Head of caudate nucleus (tissue), 42 donors: ENCODE measurements at regions not wholly inside any gene's neighbourhood (a gene's known extent, or its start where the extent isn't known, plus 50 kb on each side); places are given as distances from the start of the nearest gene placed in this dataset.
"Not testable (repeated sequence)": the region's sequence is repeated elsewhere in the genome, so short reads cannot be mapped to it uniquely, and the experiment has no call there.

Experiments used
- DNase-seq, 42 donors: peaks; one replicate each; pipeline versions ENCODE4 v3.0.0 to v3.0.0-alpha.2; 2020 to 2021; ENCODE audit warnings: mixed read lengths in 7 of 42
- intact Hi-C: fragments of 100-400 bp; cut with DNase I; formaldehyde crosslinking; loops from one replicate; pipeline ENCODE4 v1.15.0; 2022

- DNase-seq: no peak
- intact Hi-C loops: no loop called here
Measured at GRCh38 chr3:137509354-137510045, 254.6 kb upstream of the SOX14 start.

GRCh38 chr3:137511655-137512054, 252.5 kb upstream of the SOX14 start:
- intact Hi-C loops: no loop called here
- no peak for DNase-seq

DNA sequence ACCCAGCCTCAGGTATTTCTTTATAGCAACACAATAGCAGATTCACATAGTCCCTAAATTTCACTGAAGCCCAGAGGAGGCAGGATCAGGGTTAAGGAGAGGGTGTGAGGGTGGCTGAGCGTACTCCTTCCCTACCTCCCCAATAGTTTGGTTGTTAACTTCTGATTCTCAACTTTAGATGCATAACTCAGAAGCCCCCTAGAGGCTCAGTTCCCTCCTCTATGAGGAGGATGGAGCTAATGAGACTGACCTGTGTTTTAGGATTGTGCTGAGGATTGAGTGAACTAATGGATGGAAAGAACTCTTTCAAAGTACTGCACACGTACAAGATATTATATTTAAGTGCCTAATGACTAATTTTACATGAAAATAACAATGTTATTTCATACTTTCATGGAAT, 249.3 kb upstream of the SOX14 start:
- no peak for DNase-seq
- intact Hi-C loops: no loop called here

DNA sequence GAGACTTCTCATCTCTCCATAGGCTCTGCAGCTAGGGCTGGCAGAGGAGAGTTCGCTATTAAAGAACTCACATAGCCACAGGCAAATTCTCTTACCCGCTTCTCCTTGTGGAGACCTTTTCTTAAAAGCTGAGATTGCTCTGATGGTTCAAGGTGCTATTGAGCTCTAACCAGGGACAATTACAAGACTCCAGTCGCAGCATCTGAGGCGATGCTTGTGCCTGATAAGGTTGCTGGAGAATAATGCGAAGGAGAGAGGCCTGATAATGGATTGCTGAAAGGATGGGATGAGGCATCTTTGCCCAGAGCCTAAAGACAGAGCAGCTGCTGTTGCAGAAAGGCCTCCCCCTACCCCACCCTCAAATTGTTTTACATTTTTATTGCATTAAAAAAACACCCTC, 244.5 kb upstream of the SOX14 start:
- intact Hi-C loops: no loop called here
- DNase-seq: no peak

GRCh38 chr3:137524751-137525150, 239.4 kb upstream of the SOX14 start:
- DNase-seq: no peak

DNA sequence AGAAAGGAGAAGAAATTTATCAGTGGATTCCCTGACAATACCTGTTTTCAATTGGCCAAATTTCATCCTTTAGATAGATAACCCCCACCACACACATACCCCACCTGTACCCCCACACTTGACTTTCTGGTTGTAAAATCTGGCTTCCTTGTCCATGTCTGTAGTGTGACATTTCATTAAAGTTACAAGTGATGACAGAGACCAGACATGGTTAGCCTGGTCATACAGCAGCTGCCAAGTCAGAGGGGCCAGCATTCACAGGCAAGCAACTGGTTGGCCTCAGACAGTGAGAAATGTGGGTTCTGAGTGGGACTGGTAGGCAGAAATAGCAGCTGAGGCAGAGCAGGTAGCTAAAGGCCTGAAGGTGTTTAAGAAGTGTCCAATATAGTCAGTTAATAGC, 238.6 kb upstream of the SOX14 start:
- no peak for DNase-seq
- intact Hi-C loops: no loop called here

More at GRCh38 chr3:137524751-137525150, 239.4 kb upstream of the SOX14 start:
- intact Hi-C loops: no loop called here

GRCh38 chr3:137542049-137542448, 222.1 kb upstream of the SOX14 start:
- no peak for DNase-seq
- intact Hi-C loops: no loop called here

DNA sequence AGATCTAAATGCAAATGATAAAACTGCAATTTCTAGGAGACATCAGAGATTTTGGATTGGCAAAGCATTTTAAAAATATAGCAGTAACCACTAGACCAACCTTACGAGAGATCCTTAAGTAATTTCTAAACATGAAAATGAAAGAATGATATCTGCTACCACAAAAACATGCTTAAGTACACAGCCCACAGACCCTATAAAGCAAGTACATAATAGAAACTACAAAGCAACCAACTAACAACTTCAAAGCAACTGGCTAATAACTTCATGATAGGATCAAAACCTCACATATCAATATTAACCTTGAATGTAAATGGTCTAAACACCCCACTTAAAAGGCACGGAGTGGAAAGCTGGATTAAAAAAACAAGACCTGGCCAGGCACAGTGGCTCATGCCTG, 209.9 kb upstream of the SOX14 start:
- DNase-seq: no peak
- intact Hi-C loops: no loop called here

- intact Hi-C loops: no loop called here
- DNase-seq: no peak
Measured at GRCh38 chr3:137568880-137569279, 195.2 kb upstream of the SOX14 start.

DNA sequence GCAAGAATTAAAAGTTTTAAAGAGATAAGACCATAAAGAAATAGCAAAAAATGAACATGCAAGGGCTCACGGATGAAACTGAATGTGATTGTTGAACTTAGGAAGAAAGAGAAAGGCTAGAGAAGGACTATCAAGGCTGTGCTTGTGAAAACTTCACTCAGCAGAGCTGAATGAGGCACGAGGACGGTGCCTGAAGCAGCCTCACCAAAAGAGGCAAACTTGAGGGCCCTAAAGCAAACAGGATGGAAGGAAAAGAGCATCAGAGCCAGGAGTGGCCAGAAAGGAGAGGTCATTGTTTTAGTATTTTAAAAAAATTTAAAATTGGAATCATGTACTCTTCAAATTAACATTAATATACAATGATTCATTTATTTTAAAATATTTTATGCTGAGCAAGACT, 191.2 kb upstream of the SOX14 start:
- intact Hi-C loops: no loop called here
- no peak for DNase-seq

DNA sequence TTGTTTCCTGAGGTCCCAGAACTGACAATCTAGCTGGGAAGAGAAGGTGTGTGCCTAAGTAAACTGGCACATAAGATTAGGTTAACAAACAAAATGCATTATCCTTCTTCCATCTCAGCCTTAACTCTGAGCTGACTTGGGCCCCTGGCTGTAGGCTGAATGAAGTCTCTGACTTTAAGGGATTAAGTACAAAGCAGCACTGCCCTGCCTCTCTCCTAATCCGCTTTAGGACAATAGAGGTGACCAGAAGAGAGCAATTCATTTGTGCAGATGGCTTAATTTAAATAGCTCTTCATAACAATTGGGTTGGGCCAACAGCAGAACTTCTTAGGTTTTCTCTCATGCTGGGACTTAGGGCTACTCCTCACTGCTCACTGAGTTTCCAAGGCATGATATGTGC, 181.6 kb upstream of the SOX14 start:
- intact Hi-C loops: no loop called here
- no peak for DNase-seq

- no peak for DNase-seq
Measured at GRCh38 chr3:137583256-137583655, 180.9 kb upstream of the SOX14 start.

DNA sequence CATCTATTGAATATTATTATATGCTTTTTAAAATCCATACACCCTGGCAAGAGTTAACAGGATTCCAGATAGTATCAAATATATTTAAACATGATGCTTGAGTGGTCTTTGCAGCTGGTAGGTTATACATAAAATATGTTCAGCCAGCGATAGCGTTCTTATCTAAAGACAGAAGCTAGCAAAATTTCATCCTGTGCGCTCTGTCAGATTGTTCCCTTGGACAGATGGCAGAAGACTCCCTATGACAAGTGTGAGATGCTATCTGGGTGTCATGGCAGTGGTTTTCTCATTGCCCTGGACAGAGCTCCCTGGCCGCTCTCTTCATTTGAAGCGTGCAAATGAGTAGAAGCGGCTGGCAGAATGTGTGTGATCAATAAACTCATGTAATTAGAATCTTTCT, 175.2 kb upstream of the SOX14 start:
- DNase-seq: no peak
- intact Hi-C loops: no loop called here

More at GRCh38 chr3:137583256-137583655, 180.9 kb upstream of the SOX14 start:
- intact Hi-C loops: no loop called here

DNA sequence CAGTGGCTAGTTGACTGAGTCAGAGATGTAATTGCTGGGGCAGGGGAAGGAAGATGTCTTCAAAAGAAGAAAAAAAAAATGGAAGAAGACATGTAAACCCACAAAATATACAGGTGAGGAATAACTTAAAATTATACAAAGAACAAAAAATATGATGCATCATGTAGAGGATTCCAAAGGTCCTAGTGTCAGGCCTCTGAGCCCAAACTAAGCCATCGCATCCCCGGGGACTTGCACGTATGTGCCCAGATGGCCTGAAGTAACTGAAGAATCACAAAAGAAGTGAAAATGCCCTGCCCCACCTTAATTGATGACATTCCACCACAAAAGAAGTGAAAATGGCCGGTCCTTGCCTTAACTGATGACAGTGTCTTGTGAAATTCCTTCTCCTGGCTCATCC, 168.7 kb upstream of the SOX14 start:
- intact Hi-C loops, DNase-seq: not testable (repeated sequence)

DNA sequence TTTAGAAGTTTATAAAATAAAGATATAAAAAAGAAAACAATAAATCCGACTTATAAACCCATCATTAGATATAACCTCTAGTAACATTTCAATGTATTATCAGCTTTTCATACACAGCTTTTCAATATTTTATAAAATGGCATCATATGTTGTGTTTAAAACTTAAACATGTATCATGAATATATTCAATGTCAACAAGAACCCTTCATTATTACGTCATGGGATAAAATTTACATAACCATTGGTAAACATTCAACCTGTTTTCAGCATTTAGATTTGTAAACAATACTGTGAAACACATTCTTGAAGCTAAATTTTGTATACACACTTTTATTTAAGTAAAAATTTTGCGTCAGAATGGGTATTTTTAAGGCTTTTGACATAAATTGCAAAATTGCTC, 153.4 kb upstream of the SOX14 start:
- no peak for DNase-seq
- intact Hi-C loops: no loop called here

GRCh38 chr3:137612291-137612690, 151.8 kb upstream of the SOX14 start:
- no peak for DNase-seq

GRCh38 chr3:137615659-137616418, 148.3 kb upstream of the SOX14 start:
- intact Hi-C loops: no loop called here

More at GRCh38 chr3:137612291-137612690, 151.8 kb upstream of the SOX14 start:
- intact Hi-C loops: no loop called here

DNA sequence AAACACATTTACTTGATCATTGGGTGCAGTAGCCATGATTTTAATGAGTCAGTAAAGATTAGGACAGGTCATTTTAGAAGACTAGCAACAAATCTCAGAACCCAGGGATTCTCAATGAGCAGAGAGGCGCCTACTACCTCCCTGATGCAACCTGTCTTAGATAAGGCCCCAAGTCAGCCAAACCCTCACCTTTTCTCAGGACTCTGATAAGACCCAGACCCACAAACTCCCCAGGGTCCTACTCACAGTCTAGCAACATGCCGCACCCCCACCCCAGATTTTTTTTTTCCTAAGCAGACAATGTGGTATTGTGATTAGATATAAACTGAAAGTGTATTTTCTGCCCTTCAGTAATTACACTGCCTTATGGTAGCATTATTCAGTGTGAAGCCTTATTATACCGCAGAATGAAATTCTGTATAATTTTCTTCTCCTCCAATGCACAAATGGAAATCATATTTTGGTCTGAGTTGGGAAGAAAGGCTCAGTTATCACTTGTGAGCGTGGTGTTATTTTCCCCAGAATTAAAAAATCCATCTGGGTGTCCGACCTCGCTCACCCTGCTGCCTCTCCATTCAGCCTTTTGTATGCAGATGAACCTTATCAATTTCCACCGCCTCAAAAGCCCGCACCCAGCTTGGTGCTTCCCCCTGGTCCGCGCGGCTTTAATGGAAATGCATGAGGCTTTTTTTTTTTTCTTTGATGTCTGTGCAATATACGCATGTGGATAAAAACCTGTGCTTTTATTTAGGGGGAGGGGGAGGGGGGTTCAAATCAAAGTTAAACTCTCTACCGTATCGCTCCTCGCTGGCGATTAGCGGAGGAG, 122.0 kb upstream of the SOX14 start:
- DNase-seq: no peak
- intact Hi-C loops: no loop called here

More at GRCh38 chr3:137615659-137616418, 148.3 kb upstream of the SOX14 start:
- DNase-seq: no peak

DNA sequence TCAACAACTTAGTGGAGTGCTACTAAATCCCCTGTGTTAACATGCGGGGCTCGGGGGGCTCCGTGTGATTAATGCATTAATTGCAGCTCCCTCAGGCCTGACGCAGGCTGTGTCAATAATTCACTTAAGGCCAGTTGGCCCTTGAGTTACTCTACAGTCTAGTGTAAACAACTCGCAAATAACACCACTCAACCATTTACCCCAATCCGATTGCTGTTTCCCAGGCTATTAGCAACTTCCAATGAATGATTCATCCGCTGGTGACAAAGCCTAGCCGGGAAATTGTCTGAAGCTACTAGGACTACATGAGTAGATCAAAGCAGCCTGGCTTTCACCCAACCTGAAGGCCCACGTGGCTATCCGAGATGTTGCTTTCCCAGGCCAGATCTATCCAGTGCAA, 121.3 kb upstream of the SOX14 start:
- peak in 14 of 42 donors; percentile 1 to 79 (median 27) for DNase-seq

DNA sequence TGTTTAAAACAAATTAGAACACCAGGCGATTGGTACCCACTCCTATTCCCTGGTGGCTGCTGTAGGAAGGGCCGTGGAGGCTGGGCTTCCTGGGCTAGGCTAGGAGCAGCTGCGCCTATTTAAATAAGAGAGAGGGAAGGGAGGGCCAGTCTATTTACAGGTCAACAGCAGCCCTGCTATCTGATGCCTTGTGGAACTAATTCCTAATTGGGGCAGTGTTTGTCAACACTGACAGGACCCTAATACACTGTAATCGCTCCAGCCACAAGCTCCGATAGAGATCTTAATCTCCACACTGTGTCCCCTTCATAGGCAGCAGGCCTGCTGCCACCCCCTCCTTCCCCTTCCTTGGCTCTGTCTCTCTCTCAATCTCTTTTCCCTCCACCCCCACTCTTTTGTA, 116.9 kb upstream of the SOX14 start:
- intact Hi-C loops: no loop called here
- no peak for DNase-seq

More for the DNA sequence above, 121.3 kb upstream of the SOX14 start:
- intact Hi-C loops: no loop called here
